ENCODE measurements at regions not wholly inside any gene's neighbourhood (a gene's known extent, or its start where the extent isn't known, plus 50 kb on each side); places are given as distances from the start of the nearest gene placed in this dataset.

GRCh38 chr14:101477648-101478047 is 83.6 kb upstream of the DIO3 start:
- Histone ChIP-seq H3K4me2 (replicated peaks; ENCODE audit: extremely low read depth, low read length, poor library complexity, severe bottlenecking) (no peak overlapping the region), H3K79me2 (ENCODE audit: insufficient read depth, low read length) (no peaks in the 10 kb centered on the region), H3K9me3 (replicated peaks in 1 of 2; ENCODE audit: control insufficient read depth in 1 of 2, insufficient read depth in 1 of 2, low read length in 2 of 2) (peaks cover 0 to 6% of the 10 kb centered on the region in 2 donors), H3K36me3 (replicated peaks in 1 of 2; ENCODE audit: control insufficient read depth in 1 of 2, insufficient read depth in 2 of 2, low read length in 2 of 2) (no peaks in the 10 kb centered on the region), H3K4me3 (replicated peaks in 1 of 3; ENCODE audit: low read depth in 2 of 3, low read length in 3 of 3) (no peak overlapping the region), H4K20me1 (ENCODE audit: insufficient read depth, low read length) (no peaks in the 10 kb centered on the region), H3K4me1 (ENCODE audit: control insufficient read depth in 1 of 2, insufficient read depth in 2 of 2, low read length in 2 of 2) (peaks cover 0 to 5% of the 10 kb centered on the region in 2 donors), H3K27me3 (ENCODE audit: control insufficient read depth in 2 of 2, insufficient read depth in 2 of 2, low read length in 2 of 2) (no peaks in the 10 kb centered on the region), H2AFZ (ENCODE audit: insufficient read depth, low read depth, low read length, poor library complexity, severe bottlenecking) (no peak overlapping the region), H3K9ac (ENCODE audit: insufficient read depth, low read length, poor library complexity, severe bottlenecking) (no peak overlapping the region), H3K27ac (ENCODE audit: low read depth in 1 of 2, low read length in 2 of 2) (no peak overlapping the region)
- H3K36me3 Mint-ChIP-seq, result no peaks in the 10 kb centered on the region
- H3K27ac Mint-ChIP-seq, result no peak overlapping the region
- intact Hi-C loops (cut with micrococcal nuclease), result no loop called here
- H3K27me3 Mint-ChIP-seq (ENCODE audit: low read depth in 3 of 3), result peaks cover 8 to 13% (median 10%) of the 10 kb centered on the region in 3 donors
- peaks cover 0 to 11% (median 3%) of the 10 kb centered on the region in 7 donors for H3K9me3 Mint-ChIP-seq
- no peak for DNase-seq
- TF ChIP-seq CTCF (IDR thresholded peaks at IDR 0.05), result no peak
- H3K4me1 Mint-ChIP-seq, result peaks cover 7% of the 10 kb centered on the region
- no peak overlapping the region for H3K4me3 Mint-ChIP-seq
- WGBS (ENCODE audit: insufficient coverage), result 93% methylated on average over 4 of the region's 5 CpGs

- H3K4me1 Mint-ChIP-seq, result peaks cover 7% of the 10 kb centered on the region
- H3K9me3 Mint-ChIP-seq, result peaks cover 0 to 12% (median 4%) of the 10 kb centered on the region in 7 donors
- Histone ChIP-seq H4K20me1 (ENCODE audit: insufficient read depth, low read length) (no peaks in the 10 kb centered on the region), H3K4me3 (replicated peaks in 1 of 3; ENCODE audit: low read depth in 2 of 3, low read length in 3 of 3) (no peak overlapping the region), H3K27ac (ENCODE audit: low read depth in 1 of 2, low read length in 2 of 2) (no peak overlapping the region), H3K4me1 (ENCODE audit: control insufficient read depth in 1 of 2, insufficient read depth in 2 of 2, low read length in 2 of 2) (peaks cover 0 to 5% of the 10 kb centered on the region in 2 donors), H3K9me3 (replicated peaks in 1 of 2; ENCODE audit: control insufficient read depth in 1 of 2, insufficient read depth in 1 of 2, low read length in 2 of 2) (peaks cover 0 to 6% of the 10 kb centered on the region in 2 donors), H3K36me3 (replicated peaks in 1 of 2; ENCODE audit: control insufficient read depth in 1 of 2, insufficient read depth in 2 of 2, low read length in 2 of 2) (no peaks in the 10 kb centered on the region), H3K9ac (ENCODE audit: insufficient read depth, low read length, poor library complexity, severe bottlenecking) (no peak overlapping the region), H3K27me3 (ENCODE audit: control insufficient read depth in 2 of 2, insufficient read depth in 2 of 2, low read length in 2 of 2) (no peaks in the 10 kb centered on the region), H2AFZ (ENCODE audit: insufficient read depth, low read depth, low read length, poor library complexity, severe bottlenecking) (no peak overlapping the region), H3K4me2 (replicated peaks; ENCODE audit: extremely low read depth, low read length, poor library complexity, severe bottlenecking) (no peak overlapping the region), H3K79me2 (ENCODE audit: insufficient read depth, low read length) (no peaks in the 10 kb centered on the region)
- 93% methylated on average over 13 of the region's 13 CpGs for WGBS (ENCODE audit: insufficient coverage)
- peaks cover 6 to 14% (median 10%) of the 10 kb centered on the region in 3 donors for H3K27me3 Mint-ChIP-seq (ENCODE audit: low read depth in 3 of 3)
- no peak overlapping the region for H3K27ac Mint-ChIP-seq
- no peak overlapping the region for H3K4me3 Mint-ChIP-seq
- DNase-seq, result no peak
- no peaks in the 10 kb centered on the region for H3K36me3 Mint-ChIP-seq
- intact Hi-C loops (cut with micrococcal nuclease), result no loop called here
- TF ChIP-seq CTCF (IDR thresholded peaks at IDR 0.05), result no peak
Measured at GRCh38 chr14:101478096-101478495, 83.2 kb upstream of the DIO3 start.

Measured in CD14-positive monocyte (primary cell).